Activated CD4-positive, alpha-beta T cell treated with anti-CD3 and anti-CD28 coated beads, Interleukin-2, amount 50 U/mL, for 24 hours (primary cell): ENCODE measurements at regions not wholly inside any gene's neighbourhood (a gene's known extent, or its start where the extent isn't known, plus 50 kb on each side); places are given as distances from the start of the nearest gene placed in this dataset.

Experiments used
- DNase-seq, 2 donors: peaks; one replicate each; pipeline ENCODE4 v3.0.0-alpha.2; 2020; ENCODE audit warnings: low read depth in 1 of 2, low spot score in 1 of 2

DNA sequence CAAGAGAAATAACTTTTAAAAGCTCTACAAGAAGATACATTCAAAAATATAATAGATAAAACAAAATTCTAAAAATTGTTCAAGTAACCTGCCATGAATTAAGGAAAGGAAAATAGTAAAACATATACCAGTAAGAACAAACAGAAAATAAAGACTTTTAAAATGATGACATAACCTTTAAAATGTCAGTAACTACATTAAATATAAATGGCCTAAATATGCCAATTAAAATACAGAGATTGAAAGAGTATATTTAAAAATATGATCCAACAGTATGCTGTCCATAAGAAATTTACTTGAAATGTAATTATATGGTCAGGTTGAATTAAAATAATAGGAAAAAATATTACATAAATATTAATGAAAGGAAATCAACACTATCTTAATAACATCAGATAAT, 911.7 kb upstream of the POU3F3 start:
- no peak for DNase-seq

DNA sequence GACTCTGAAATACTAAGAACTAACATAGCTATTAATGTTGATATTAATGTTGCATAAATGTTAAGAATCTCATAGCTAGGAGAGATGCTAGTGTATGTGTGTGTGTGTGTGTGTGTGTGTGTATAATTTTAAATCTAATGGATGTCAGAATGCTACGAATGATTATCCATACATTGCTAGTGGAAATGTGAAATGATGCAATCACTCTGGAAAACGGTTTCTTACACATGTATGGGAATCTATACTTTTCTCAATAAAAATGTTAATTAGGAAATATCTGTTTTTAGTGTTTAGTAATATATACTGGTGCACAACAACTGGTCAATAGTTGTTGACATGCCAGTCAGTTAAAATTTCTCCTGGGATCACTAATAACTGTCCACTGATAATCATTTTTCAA, 908.8 kb upstream of the POU3F3 start:
- no peak for DNase-seq

DNA sequence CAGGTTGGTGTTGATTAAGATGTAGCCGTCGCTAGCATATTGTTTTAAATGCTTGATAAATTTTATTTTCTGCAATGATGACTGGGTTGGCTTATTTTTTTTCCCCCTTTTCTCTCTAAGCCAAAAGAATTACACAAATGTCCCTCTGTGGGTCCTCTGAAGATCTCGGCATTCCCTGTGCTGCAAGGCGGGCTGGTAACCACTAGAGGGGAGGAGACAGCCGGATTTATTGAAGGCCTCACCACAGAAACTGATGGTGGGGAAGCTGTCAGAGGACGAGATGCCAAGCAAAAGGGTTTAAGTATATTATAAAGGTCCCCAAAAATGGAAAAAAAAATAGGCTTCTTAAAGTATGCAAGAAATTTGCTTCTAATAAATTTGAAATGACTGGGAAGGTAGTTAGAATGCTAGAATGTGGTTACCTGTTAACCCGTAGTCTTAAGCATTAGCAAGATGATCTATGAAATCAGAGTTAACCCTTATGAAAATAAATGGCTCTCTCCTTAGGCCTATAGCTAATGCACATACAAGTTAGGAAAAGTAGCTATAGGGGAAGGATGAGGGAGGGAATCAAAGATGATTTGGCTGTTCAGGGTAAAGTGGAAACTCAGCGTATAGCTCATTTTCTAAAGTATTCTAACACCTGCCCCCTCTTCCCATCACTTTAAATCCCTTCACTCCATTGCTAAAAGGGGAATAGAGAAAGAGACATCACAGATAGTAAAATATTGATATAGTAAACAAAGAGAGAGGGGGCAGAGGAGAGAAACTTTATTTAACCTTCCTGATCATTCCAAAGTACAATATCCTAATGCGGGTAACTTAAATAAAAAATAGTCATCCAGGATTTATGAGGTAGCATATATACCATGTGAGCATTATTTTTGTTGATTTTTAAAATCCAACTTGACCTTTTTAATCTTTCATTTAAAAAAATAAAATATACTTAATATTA, 894.5 kb upstream of the POU3F3 start:
- DNase-seq, result no peak

DNA sequence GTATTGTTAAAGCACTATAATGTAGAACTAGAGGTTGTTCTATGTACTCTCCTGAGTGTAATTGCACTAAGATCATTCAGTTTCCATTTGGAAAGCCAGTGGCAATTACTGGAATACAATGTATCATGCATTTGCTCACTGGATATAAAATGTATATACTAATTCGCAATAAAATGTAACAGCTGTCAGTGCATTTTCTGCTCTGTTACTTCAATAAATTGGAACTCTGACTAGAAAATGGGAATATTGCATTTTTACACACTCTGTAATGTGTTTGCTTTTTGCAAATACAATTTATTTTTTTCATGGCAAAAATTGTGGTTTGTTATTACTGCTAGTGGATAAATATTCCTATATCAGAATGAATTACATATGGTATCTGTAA, 893.8 kb upstream of the POU3F3 start:
- DNase-seq, result no peak

DNA sequence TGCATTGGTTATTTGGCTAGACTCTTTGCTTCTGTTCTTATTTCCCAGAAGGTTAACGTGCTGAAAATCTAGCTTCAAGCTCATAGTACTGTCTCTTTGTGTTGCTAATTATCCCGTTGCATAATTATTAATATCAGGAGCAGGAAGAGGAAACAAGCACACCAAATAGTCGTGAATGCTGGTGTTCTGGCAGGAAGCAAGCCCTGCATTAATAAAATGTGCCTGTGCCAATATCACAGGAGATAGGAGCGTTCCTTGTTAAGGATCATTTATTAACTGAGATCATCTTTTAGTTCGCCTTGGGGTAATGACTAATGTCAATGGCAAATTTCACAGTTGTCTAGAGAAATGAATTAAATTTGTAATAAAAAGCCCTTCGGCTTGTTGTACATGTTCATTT, 893.0 kb upstream of the POU3F3 start:
- DNase-seq, result no peak

DNA sequence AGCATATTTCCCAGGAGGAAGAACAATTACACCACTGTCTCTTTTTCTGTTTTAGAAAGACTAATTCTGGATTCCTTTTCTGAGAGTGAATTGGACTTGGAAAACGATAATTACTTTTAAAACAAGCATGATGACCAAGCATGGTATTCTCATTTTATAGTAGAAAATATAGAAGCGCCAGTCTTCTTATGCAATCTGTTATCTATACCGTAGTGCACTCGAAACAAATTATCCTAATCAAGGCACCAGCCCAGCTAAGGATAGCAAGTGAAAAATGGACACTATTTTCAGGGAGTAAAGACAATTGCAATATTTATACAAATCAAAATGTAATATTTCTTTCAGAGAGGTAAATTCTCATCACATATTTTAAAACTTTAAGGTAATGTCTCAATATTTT, 892.1 kb upstream of the POU3F3 start:
- no peak for DNase-seq

DNA sequence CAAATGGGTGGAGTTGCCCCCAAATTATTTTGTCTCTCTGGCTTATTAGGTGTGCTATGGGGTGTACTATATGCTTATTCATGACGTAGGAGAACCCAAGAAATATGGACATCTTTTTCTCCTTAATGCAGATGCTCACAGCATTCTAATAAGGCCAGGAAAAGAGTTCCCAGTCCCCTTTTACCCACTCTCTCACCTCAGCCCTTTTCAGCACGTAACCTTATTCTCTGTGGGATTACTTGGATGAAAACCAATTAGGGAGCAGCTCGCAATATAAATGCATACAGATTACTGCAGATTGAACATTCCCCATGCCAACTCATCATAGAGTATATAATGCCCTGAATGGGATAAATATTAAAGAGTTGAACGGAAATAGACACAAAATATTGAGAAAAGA, 891.2 kb upstream of the POU3F3 start:
- no peak for DNase-seq

DNA sequence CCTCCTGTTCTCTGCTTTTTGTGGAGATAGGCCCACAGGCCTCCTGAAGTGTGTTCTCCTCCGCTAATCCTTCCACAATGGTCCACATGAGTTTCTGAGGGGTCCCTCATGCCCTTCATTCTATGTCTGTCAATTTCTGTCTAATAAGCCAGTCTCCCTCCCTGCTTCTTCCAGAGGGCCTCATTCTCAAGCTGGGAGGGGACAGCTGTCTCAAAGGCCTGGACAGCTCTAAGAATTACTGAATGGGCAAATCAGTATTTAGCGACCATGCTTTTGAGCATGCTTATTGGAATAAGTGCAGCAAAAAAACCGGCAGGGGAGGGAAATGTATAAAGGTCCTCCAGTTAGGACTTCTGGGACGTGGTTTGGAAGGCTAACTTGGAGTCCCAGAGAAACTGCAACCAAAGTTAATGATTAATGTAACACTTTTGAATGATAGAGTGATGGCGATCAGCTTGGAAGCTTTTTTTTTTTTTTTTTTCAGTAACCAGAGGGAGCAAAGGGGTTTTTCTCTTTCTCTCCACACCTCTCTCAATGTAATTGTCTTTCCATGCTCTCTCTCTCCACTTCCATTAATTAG, 890.7 kb upstream of the POU3F3 start:
- no peak for DNase-seq

DNA sequence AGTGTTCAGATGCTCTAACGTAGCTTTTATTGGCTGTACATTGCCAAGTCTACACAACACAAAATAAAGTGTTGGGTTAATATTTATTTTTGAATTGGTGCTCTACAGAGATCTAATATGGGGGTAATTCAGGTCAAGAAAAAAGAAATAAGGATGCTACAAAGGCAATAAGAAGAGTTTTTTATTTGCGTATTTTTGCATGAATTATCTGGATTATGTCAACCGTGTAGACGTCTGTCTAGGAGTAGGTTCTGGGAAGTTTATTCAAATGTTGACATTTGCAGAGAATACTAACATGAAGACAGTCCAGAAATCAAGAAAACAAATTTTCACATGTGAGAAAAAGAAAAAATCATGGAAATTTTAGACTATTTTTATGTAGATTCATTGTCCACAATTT, 876.7 kb upstream of the POU3F3 start:
- no peak for DNase-seq

DNA sequence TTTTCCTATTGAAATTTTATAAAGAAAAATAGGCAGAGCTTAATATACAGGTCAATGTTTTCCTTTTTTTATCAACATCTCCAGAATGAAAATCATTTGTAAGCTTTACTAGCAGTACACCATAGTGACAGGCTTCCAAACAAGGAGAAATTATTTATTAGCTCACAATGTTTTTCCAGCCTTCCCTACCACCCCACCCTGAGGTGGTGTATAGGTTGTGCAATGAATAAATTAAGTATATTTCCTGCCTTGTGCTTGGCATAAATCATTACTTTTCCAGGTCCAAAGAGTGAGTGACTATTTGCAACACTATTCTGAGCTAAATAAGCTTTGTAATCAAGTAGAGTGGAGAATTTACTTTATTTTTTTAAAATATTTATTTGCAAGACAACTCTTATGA, 876.2 kb upstream of the POU3F3 start:
- no peak for DNase-seq

DNA sequence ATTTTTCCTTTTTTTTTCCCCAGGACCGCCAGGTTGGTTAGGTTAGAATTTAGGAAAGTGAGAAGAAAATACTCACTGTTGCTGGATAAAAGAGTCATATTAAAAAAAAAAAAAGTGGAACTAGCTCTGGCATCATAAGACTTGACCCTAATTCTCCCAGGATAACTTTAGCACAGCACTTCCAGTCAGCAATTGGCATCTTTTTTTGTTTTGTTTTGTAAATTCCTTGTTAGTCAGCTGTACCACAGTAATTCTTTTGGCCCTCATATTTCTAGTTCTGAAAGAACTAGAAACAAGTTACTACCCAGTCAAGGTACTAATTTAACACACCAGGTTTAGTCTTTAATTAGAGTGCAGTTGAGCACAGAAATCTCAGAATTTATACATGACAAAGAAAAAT, 873.5 kb upstream of the POU3F3 start:
- DNase-seq, result no peak

DNA sequence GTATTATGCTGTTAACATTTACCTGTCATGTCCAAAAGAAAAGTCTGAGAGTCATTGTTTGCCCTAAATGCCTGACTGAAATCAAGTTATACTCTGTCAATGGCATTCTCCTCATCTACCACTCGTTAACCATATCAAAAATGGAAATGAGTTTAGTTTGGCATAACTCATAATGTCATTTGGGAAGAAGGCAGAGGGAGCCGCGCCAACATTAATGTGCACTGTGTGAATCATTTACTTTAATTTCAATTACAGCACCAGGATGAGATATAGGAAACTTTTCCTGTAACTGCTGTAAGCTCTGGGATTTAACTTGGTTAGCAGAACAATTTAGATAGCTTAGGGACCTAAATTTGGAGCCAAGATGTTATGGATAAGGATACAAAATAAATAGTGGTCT, 871.2 kb upstream of the POU3F3 start:
- DNase-seq, result no peak

DNA sequence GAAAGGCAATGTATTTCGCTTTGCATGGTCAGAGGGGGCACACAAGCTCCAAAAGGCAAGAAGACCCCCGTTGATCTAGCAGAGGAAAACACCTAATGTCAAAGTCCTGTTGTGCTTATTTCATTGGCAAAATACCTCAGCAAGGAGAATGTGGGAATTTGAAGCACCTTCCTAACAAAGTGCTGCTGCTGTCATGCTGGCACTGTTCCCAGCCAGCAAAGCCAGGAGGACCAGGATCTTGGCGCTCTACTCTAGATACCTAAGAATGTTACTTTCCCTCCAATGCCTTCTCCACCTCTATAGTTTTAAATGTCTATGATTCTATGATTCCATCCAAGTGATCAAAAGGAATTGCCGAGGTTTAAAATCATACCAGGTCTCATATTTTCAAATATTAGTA, 867.9 kb upstream of the POU3F3 start:
- no peak for DNase-seq

DNA sequence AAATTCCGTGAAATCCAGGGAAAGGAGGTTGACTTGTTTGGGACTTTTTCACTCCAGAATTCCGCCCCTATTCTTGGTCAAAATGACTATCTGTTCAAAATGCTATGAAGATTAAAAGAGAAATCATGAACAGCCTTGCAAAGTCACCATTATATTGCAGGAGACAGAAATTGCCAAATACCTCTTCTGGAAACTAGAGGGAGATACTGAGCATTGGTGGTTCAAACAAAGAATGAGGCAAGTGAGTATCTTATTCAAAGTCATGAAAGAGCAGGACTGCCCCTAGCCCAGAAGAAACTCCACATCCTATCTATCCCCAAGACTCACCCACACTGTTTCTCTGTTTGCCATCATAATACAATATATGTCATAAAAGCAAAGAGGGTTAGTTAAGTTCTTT, 862.3 kb upstream of the POU3F3 start:
- DNase-seq, result no peak

DNA sequence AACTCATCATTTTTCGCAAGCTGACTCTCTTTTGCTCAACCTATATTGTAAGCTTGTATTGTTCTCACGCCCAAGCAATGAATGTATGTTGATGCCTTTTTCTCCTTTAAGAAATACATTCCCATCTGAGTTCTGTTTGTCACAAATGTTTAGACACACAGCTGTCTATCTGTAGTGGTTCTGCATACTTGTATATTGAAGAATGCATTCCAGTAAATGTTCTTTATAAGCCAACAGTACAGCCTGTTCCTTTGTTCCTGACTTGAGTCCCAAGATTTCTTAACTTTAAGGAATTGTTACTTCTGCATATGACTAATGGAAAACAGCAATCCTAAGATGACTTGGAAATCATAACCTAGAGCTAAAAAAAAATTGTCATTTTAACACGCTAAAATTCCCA, 849.1 kb upstream of the POU3F3 start:
- no peak for DNase-seq

DNA sequence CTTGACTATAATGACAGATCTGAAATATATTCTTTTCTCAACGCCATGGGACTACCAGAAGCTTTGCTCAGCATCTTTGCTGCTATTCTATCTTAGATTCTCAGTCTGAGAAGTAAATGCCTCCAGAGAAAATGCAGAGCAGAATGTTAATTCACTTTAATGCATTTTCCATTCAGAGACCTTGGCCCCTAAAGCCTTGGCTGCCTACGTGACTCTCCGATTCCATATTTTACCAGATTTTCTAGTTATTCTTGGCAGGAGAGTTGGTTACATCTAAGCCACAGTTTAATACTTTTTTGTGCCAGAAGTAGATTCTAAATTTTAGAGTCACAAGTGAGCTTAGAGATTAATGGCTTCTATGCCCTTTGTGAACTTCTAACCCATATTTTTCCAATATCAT, 837.1 kb upstream of the POU3F3 start:
- no peak for DNase-seq

DNA sequence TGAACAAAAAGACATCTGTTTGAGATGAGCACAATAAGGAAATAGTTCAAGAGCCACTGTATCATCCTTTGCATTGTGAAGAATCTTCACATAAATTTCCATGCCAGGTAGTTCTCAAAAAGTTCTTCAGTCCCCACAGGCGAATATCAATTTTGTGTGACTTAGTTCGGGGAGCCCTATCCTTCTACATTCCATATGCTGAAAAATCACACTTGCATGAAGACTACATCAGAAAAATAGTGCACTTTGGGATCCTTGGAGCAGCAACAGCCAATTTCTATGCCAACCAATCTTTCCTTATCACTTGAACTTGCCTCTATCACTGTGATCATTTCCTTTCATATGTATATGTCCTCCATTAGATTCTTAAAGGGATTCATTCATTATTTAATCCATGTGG, 830.6 kb upstream of the POU3F3 start:
- no peak for DNase-seq

DNA sequence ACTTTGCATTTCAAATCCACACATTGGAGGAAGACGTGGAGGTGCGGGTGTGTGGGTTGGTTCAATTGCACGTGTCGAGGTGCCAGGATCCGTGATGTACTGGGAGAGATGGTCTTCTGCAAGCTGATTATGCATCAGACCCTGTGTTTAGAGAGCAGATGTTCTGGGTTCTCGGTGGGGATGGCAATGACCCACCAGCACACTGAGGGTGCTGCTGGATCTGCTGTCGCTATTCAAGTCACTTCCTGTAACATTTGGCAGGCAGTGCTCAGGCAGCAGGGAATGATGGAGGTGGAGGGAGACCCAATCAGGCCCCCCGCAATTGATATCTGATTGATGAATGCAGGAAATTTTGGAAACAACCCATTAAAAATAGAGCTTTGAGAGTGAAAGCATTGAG, 830.1 kb upstream of the POU3F3 start:
- no peak for DNase-seq

DNA sequence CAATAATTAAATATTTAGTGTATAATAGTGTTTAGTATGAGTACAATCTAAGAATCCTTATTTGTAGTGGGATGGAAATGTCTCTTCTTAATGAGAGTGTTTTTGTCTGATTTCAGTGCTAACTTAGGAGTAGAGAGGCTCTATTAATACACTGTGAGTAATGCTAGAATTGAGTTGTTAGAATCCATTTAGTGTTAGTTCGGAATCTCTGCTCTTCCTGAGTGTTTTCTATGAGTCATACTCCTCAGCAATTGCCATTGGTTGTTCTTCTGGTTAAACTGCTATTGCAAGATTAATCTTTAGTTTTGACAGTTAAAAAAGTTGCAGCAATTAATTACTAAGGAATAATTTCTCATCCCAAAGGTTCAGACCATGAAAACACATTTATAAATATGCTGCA, 828.6 kb upstream of the POU3F3 start:
- DNase-seq, result no peak

DNA sequence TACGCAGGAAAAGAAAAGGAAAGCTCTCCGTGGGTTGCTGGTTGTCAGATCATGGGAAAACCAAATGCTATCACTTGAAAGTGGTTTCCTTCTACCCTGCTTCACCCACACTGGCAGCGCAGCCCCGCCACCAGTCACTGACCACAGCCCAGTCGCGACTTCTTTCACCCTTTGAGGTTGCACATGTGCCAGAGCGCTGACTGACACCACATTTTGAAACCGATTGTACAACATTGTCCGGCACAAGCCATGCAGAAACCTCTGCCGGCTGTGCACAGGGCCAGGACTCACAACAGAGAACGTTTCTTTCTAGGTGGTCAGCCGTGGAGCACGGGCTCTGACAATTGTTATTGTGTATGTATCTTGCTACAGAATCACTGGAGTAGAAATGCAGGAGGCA, 827.2 kb upstream of the POU3F3 start:
- DNase-seq, result no peak

DNA sequence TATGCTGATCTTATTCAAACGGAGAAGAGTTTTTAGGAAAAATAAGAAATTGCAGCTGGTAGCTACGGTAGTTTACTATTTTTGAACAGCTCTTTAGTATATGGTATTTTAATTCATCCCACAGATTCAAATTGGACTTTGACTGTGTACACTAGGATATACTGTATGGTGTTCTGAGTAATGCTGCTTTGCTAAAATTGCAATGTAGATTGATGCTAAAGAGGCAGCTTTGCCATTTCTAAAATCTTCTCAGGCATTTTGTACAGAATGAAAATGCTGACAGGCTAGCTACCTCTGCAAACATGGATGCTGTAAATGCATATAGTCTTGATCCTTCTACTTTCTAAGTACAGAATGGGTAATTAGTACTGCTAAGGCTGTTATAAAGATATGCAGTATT, 826.6 kb upstream of the POU3F3 start:
- no peak for DNase-seq

DNA sequence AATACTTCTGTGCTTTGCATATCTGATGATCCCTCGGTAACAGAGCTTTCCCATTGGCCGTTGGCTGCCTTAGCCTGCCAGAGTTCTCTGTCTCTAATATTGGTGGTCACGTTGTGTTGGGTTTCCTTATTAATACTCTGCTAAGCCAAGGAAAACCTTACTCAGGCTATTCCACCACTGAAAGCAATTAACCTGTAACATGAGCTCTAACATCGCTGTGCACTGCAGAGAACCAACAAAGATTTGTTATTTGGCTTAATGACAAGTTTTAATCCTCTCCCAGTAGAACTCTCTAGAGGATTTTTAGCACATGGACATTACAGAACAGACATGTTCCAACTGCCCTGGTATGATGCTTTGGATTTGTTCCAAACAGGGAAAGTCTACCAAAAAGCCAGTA, 825.9 kb upstream of the POU3F3 start:
- DNase-seq, result no peak

DNA sequence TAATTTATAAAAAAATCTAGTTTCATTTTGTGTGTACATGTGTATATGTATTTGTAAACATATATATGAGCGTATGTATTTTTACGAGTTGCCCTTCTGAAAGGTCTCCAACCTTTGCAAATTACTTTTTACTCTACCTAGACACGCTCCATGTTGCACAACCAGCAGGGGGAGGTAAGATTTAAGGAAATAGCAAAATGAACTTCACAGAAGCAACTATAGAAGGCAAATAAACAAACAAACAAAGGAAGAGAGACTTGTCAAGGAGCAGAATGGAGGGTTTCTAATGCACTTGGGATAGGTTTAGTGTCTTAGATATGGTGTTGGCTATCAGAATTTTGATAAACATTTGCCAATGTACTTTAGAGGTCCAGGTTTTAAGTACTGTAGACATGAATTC, 820.5 kb upstream of the POU3F3 start:
- DNase-seq, result no peak
